NCI-H128 (cell line): ENCODE measurements at regions not wholly inside any gene's neighbourhood (a gene's known extent, or its start where the extent isn't known, plus 50 kb on each side); places are given as distances from the start of the nearest gene placed in this dataset.
"Not testable (repeated sequence)": the region's sequence is repeated elsewhere in the genome, so short reads cannot be mapped to it uniquely, and the experiment has no call there.

Source experiments
- DNase-seq: peaks from one replicate; lab custom pipeline; 2025; ENCODE audit not compliant: unreplicated experiment; lab: John Stamatoyannopoulos, UW

DNA sequence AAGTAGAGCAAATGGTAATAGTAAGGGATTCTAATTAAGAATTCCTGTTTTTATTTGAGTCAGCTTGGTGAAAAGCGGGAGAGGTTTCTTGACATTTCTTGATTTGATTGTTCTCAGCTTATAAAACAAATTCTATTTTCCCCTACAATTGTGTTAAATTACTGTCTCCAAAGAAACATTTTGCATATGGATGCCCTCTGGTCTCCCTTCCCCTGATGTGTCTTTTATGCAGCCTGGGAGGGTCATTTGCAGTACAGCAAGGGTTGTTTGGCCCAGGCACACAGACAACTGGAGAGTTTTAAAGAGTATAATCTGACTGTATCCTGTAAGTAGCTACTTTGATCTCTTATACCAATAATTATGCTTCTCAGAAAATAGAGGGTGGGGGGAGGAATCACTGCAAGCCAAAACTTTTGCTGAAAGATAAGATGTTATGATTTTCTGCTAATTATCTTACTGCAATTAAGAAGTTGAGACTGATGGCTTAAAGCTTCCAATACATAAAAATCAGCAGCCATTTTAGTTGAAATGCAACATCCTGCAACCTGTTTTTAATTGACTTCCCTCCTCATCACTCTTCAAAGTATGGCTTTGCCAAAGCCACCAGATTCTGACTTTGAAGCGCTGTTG is 204.1 kb upstream of the SEMA6A start:
- no peak for DNase-seq

GRCh38 chr5:116778032-116778431 is 203.4 kb upstream of the SEMA6A start:
- no peak for DNase-seq

GRCh38 chr5:116773926-116774325 is 199.3 kb upstream of the SEMA6A start:
- no peak for DNase-seq

GRCh38 chr5:116772806-116773205 is 198.2 kb upstream of the SEMA6A start:
- no peak for DNase-seq

- DNase-seq = no peak
These were observed 197.5 kb upstream of the SEMA6A start for GRCh38 chr5:116772152-116772501.

DNA sequence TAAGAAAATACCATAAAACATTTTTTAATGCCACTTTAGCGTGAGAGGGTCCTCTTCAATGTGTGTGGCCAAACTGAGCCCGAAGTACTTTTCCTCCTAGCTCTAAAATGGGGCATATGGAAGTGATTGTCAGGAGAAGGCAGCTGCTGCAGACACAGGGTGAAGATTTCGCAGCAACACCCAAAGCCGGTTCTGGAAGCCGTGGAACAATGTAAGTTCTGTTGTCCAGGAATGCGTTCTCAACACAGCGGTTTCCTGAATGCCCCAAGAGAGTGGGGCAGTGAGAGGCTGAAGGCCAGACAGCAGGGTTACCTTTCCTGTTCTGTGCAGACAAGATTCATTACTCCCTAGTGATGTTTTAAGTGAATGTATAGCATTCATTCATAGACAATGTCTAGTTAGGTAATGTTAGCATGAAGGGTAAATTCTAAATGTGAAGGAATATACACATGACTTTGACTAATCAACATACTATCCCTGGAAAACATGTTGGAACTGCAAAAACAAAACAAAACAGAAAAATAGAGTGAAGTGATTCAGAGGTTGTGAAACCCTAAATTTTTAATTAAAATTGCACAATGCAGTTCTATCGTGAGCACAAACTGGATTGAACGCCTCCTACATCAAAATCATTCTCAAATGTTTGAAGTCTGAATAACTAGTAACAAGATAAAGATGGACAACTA is 197.0 kb upstream of the SEMA6A start:
- no peak for DNase-seq

DNA sequence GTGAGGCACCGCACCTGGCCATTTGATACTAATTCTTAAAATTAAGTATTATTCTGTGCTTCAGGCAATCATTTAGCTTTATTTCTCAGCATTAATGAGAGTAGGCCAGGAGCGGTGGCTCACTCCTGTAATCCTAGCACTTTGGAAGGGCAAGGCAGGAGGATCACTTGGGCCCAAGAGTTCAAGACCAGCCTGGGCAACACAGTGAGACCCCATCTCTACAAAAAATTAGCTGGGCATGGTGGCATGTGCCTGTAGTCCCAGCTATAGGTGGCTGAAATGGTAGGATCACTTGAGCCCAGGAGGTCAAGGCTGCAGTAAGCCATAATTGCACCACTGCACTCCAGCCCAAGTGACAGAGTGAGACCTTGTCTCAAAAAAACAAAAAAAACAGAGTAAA is 195.3 kb upstream of the SEMA6A start:
- DNase-seq = not testable (repeated sequence)

DNA sequence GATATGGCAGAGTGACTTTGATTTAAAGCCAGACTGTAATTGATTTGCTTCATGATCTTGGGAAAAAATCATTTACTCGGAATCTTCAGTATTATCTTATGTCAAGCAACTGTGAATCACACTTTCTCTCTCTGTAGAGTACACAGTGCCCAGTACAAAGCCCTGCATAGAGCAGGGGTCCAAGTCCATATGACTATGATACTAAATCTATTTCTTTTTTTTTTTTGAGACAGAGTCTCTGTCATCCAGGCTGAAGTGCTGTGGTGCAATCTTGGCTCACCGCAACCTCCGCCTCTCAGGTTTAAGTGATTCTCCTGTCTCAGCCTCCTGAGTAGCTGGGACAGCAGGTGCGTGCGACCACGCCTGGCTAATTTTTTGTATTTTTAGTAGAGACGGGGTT is 194.8 kb upstream of the SEMA6A start:
- no peak for DNase-seq

DNA sequence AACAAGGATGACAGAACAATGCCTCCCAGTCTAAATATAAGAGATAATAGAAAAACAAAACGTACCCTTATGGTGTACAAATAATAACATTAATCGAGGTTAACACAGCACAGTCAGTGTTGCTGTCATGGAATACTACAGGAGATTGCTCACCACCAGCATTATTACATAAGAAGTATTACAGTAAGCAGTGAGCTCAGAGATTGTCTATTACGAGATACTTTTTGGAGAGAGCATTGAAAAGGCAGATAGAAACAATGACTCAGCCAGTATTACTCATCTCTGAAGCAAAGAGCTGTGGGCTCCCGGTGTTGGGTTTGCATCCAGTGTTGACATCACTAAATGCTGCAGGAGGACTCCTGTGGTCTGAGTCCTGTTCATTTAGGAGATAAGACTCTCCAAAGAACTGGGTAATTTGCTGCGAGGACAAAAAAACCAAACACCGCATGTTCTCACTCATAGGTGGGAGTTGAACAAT is 191.9 kb upstream of the SEMA6A start:
- no peak for DNase-seq

DNA sequence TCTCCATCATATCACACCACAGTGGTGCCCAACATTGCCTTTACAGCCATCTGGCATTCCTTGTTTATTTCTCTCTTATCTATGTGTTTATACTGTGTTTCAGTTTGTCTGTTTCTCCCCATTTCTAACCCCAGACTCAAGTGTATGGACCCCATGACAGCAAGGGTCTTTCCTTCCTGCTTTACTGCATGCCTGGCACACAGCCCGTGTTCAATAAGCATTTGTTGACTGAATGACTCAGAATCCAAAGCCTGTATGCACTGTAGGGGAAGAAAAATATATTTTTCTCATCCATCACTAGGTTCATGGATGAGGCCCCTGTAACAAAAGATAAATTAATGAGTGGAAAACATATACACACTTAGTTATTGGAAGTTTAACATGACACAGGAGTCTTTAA is 190.8 kb upstream of the SEMA6A start:
- no peak for DNase-seq

DNA sequence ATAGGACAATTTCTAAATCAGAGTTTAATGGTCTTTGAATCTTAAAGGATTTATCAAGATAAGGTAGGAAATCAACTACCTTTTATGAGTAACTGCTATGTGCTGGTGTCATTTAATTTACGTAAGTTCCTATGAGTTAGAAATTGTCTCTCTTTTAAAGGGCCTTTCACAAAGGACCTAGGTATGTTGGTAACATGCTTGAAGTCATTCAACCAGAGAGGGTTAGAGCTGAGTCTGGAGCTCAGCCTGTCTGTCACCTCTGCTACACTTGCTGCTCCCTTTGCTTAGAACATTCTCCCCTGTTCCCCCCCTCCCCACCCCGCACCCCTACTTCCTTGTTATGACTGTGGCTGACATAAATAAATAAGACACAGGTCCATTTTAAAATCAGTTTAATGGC is 190.3 kb upstream of the SEMA6A start:
- DNase-seq = no peak

GRCh38 chr5:116763987-116764866 is 189.6 kb upstream of the SEMA6A start:
- DNase-seq = no peak

DNA sequence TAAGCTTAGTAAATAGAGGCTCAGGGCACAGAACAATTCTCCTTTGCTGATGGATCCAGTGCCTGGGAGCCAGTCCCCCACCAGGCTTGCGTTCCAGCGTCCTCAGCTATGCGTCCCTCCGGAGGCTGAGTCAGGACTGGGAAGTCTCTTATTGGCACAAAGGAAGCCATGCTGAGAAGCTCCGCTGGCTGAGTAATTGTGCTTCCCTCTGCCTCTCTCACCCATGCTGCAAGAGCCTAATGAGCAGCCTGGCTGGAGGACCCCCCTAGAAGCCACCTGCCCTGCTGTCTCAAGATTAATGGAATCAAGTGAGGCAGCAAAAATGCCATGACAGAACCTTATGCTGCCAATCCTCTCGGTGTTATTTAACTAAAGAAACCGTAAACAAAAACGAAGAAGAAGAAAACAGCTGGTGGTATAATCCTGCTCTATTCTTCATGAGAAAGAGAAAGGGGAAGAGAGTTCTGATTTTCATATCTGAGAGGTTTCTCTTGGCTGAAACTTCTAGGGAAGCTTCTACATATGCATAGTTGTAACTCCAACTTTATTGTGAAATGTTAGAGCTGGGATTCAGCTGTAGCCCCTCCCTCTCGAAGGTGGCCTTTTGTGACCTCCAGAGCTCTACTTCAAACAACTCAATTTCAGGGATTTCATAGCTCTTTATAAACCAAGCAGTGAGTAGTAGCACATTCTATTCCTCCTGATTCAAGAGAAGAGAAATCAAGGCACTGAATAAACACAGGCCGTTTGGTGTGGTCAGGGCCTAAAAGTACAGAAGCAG is 185.4 kb upstream of the SEMA6A start:
- no peak for DNase-seq

DNA sequence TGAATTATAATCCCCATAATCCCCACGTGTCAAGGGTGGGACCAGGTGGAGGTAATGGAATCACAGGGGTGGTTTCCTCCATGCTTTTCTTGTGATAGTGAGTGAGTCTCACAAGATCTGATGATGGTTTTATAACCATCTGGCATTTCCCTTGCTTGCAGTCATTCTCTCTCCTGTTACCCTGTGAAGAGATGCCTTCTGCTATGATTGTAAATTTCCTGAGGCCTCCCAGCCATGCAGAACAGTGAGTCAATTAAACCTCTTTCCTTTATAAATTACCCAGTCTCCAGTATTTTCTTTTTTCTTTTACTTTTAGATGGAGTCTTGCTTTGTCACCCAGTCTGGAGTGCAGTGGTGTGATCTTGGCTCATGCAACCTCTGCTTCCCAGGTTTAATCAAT is 182.7 kb upstream of the SEMA6A start:
- DNase-seq = no peak

DNA sequence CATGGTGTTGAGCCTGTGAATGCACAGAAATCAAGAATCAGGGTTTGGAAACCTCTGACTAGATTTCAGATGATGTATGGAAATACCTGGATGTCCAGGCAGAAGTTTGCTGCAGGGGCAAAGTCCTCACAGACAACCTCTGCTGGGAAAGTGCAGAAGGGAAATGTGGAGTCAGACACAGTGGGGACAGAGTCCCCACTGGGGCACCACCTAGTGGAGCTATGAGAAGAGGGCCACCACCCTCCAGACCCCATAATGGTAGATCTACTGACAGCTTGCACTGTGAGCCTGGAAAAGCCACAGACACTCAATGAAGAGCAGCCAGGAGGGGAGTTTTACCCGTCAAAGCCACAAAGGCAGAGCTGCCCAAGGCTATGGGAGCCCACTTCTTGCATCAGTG is 181.9 kb upstream of the SEMA6A start:
- no peak for DNase-seq

DNA sequence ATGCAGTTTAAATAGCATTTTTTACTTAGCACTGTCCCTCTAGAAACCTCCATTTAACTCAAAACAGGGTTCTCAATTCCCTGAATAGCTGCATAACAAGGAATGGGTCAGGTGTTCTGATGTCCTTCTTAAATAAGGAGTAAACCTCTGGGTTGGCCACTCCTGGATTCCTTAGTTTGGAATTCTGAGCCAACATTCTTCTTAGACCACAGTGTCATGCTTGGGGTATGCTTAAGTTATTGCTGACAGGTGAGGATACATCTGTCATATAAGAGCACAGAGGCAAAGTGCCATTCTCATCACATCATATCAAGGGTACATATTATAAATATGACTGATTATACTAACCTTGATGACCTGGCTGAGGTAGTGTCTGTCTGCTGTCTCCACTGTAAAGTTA is 179.9 kb upstream of the SEMA6A start:
- DNase-seq = no peak

GRCh38 chr5:116751684-116752083 is 177.1 kb upstream of the SEMA6A start:
- DNase-seq = no peak

- no peak for DNase-seq
These were observed 176.3 kb upstream of the SEMA6A start for GRCh38 chr5:116750631-116751580.

- DNase-seq = no peak
These were observed 173.3 kb upstream of the SEMA6A start for GRCh38 chr5:116747881-116748280.

DNA sequence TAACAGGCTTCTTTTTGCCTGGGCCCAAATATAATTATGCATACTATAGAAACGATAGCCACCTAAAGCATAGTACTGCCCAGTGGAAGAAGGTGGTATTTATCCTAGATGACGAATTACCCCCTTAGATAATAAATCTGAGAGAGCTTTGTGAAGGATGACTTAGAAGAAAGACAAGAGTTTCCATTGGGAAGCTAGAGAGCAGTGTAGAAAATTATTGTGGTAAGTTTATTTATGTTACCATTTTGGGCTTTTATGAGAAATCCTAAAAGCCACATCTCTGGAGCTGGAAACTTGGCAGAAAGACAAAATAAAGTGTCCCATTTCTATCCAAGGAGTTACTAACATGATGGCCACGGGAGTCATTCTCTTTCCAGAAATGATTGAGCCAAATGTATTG is 172.0 kb upstream of the SEMA6A start:
- DNase-seq = no peak
